Fibroblast of lung (primary cell): ENCODE measurements at regions not wholly inside any gene's neighbourhood (a gene's known extent, or its start where the extent isn't known, plus 50 kb on each side); places are given as distances from the start of the nearest gene placed in this dataset.

Experiments used
- CTCF ChIP-seq, 2 donors: IDR thresholded peaks in 1 of 2; conservative IDR thresholded peaks in 1 of 2; 1 replicate in 1 of 2; 2 replicates in 1 of 2; pipeline ENCODE4 v1.5.1; 2011 to 2012; ENCODE audit warnings: low read length in 2 of 2, control low read depth in 1 of 2, inconsistent platforms in 1 of 2, low read depth in 1 of 2, mild to moderate bottlenecking in 1 of 2
- EZH2 ChIP-seq: IDR thresholded peaks from 2 replicates; pipeline ENCODE4 v1.5.1; 2012; ENCODE audit warnings: low read length, control low read depth, mild to moderate bottlenecking; ENCODE audit errors: missing control alignments

- TF ChIP-seq CTCF (conservative IDR thresholded peaks at IDR 0.05 in 1 of 2, IDR thresholded peaks at IDR 0.05 in 1 of 2; ENCODE audit: low read depth in 1 of 2, low read length in 2 of 2) (no peak), EZH2 (no peak)
These were observed 390.3 kb downstream of the GABRB3 start for GRCh38 chr15:26382444-26383072.
